Cardiac fibroblast (primary cell): ENCODE measurements at regions not wholly inside any gene's neighbourhood (a gene's known extent, or its start where the extent isn't known, plus 50 kb on each side); places are given as distances from the start of the nearest gene placed in this dataset.

Experiments used
- DNase-seq, 2 donors: peaks; one replicate each; pipeline versions ENCODE4 v3.0.0 to v3.0.0-alpha.2; 2010; ENCODE audit warnings: low read depth in 2 of 2
- H3K4me3 ChIP-seq, 2 donors: replicated peaks in 1 of 2; 1 replicate in 1 of 2; 2 replicates in 1 of 2; pipeline ENCODE4 v1.5.1; 2011; ENCODE audit warnings: low read depth in 2 of 2, low read length in 2 of 2, mild to moderate bottlenecking in 2 of 2, moderate library complexity in 1 of 2
- CTCF ChIP-seq: IDR thresholded peaks from one replicate; pipeline ENCODE4 v1.5.1; 2011; ENCODE audit warnings: low read depth, mild to moderate bottlenecking, low read length, inconsistent platforms

- no peak for DNase-seq
- H3K4me3 ChIP-seq, result no peak overlapping the region
- no peak for TF ChIP-seq CTCF
Observed at GRCh38 chr3:106010829-106011228, 142.0 kb upstream of the CBLB start.

GRCh38 chr3:106013971-106014370 lies 145.2 kb upstream of the CBLB start:
- no peak for TF ChIP-seq CTCF
- no peak overlapping the region for H3K4me3 ChIP-seq
- DNase-seq, result peak; percentile 66 to 99

- no peak overlapping the region for H3K4me3 ChIP-seq
- no peak for TF ChIP-seq CTCF
- DNase-seq, result no peak
Observed at GRCh38 chr3:106014518-106014917, 145.7 kb upstream of the CBLB start.

GRCh38 chr3:106014971-106015370 lies 146.2 kb upstream of the CBLB start:
- H3K4me3 ChIP-seq, result no peak overlapping the region
- no peak for TF ChIP-seq CTCF
- no peak for DNase-seq

- no peak for TF ChIP-seq CTCF
- peak in 1 of 2 donors; percentile 42 for DNase-seq
- no peak overlapping the region for H3K4me3 ChIP-seq
Observed at GRCh38 chr3:106018102-106018501, 149.3 kb upstream of the CBLB start.

- H3K4me3 ChIP-seq, result no peak overlapping the region
- no peak for DNase-seq
- no peak for TF ChIP-seq CTCF
Observed at GRCh38 chr3:106018929-106019550, 150.2 kb upstream of the CBLB start.

- no peak for TF ChIP-seq CTCF
- H3K4me3 ChIP-seq, result no peak overlapping the region
- no peak for DNase-seq
Observed at GRCh38 chr3:106022913-106023312, 154.1 kb upstream of the CBLB start.
